Epithelial cell of esophagus (primary cell): ENCODE measurements at regions not wholly inside any gene's neighbourhood (a gene's known extent, or its start where the extent isn't known, plus 50 kb on each side); places are given as distances from the start of the nearest gene placed in this dataset.
A peak's percentile ranks its signal among the peaks of the same experiment; 100 is the strongest.

Experiments used
- DNase-seq: peaks from one replicate; pipeline ENCODE4 v3.0.0; 2010; ENCODE audit warnings: low read depth
- H3K4me3 ChIP-seq: 2 replicates; pipeline ENCODE4 v1.5.1; 2011; ENCODE audit warnings: mild to moderate bottlenecking, low read length, control low read depth
- CTCF ChIP-seq: IDR thresholded peaks from 2 replicates; pipeline ENCODE4 v1.5.1; 2011; ENCODE audit warnings: low read depth, mild to moderate bottlenecking, low read length, control low read depth, inconsistent platforms; ENCODE audit not compliant: insufficient read depth; ENCODE audit errors: missing control alignments

DNA sequence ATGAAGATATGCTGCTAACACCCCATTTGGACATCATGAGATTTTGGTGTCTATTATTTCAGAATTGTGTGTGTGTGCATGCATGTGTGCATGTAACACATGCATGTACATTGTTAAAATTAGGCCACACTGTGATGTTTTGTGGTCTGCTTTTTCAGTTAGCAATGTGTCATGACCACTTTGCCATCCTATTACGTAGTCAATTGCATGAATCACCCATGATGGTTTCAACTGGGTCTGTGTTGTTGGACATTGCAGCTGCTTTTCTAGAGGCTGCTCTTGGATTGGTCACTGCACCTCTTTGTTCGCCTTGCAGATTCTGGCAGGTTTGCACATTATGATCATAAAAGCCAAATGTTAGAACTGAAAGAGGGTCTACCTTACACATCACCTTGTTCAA is 101.0 kb upstream of the THBS1 start:
- DNase-seq: peak; percentile 34
- H3K4me3 ChIP-seq: no peak overlapping the region
- TF ChIP-seq CTCF: no peak

GRCh38 chr15:39482459-39482858 is 98.4 kb upstream of the THBS1 start:
- no peak overlapping the region for H3K4me3 ChIP-seq
- TF ChIP-seq CTCF: no peak
- DNase-seq: no peak

GRCh38 chr15:39486621-39487457 is 94.0 kb upstream of the THBS1 start:
- no peak overlapping the region for H3K4me3 ChIP-seq
- peak; percentile 17 for DNase-seq
- TF ChIP-seq CTCF: no peak

DNA sequence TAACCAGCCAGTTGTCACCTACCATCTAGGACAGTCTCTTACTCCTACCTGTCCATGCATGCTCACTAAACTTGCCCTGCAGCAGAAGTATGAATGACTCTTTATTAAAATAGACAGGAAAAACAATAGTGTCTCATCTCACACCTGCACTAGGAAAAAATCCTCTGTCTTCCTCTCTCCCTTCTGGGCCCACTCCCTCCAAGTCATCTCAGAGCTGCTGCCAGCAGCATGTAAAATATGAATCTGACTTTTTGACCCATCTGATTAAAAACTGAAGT is 93.5 kb upstream of the THBS1 start:
- DNase-seq: peak; percentile 72
- no peak for TF ChIP-seq CTCF
- H3K4me3 ChIP-seq: no peak overlapping the region

DNA sequence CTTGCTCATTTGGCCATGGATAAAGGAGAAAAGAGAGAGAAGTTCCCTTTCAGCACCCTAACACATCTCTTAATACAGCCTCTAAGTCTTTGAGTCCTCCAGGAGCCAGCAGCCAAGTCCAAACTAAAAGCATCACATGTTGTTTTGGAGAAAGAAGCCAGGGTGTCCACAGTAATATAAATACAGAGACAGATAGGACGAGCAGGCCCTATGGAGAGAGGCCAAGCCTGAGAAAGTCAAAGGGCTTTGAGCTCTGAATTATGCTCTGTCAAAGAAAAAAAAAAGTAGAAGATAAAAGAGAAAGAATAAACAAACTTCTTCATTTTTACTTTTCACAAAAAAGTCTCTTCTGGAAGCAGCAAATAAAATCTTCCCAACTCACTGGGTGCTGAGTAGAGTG is 92.4 kb upstream of the THBS1 start:
- H3K4me3 ChIP-seq: no peak overlapping the region
- DNase-seq: no peak
- no peak for TF ChIP-seq CTCF

- DNase-seq: no peak
- no peak overlapping the region for H3K4me3 ChIP-seq
- no peak for TF ChIP-seq CTCF
Measured at GRCh38 chr15:39488961-39489360, 91.9 kb upstream of the THBS1 start.
